ENCODE measurements at regions not wholly inside any gene's neighbourhood (a gene's known extent, or its start where the extent isn't known, plus 50 kb on each side); places are given as distances from the start of the nearest gene placed in this dataset.

DNA sequence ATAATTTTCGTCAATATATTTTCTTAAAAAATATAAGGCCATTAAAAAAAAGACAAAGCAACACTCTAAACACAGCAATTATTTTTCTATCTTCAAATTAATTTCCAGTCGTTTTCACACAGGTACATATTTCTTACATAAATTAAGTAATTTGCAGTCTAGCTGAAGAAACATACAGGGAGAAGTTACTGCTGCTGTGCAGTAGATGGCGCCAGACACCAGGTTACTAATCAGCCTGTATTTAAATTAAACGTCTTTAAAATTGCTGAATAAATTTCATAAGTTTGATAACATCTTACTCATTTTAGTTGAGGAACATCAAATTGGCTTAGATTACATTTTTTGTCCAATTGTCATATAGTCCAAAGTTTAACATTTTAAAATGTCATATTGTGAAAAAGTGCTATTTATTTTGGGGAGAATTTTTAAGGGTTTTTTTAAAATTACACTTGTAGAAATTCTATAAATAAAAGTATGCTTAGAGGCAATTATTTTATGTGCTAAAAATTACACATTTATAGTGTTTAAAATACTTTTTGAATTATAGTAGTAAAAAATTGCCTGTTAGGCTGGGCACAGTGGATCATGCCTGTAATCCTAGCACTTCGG, 88.4 kb downstream of the PMAIP1 start (continued):
- TF ChIP-seq ZNF280B (CRISPR knock-in tag; IDR thresholded peaks at IDR 0.05) (no peak), SOX6 (IDR thresholded peaks at IDR 0.05) (no peak), SIN3A (IDR thresholded peaks at IDR 0.05; ENCODE audit: borderline replicate concordance in 2 of 2, control insufficient read depth in 1 of 2, low read depth in 2 of 2, low read length in 2 of 2) (no peak), ZNF77 (CRISPR knock-in tag; IDR thresholded peaks at IDR 0.05) (no peak), ZBTB49 (CRISPR knock-in tag; IDR thresholded peaks at IDR 0.05; ENCODE audit: borderline replicate concordance) (no peak), SMARCE1 (IDR thresholded peaks at IDR 0.05) (no peak), ZNF239 (CRISPR knock-in tag; IDR thresholded peaks at IDR 0.05) (no peak), RBM22 (IDR thresholded peaks at IDR 0.05; ENCODE audit: low read depth, low read length, poor library complexity, severe bottlenecking) (no peak), ELK1 (CRISPR knock-in tag; IDR thresholded peaks at IDR 0.05) (no peak), MAFK (IDR thresholded peaks at IDR 0.05; ENCODE audit: low read length) (no peak), TCF3 (CRISPR knock-in tag; IDR thresholded peaks at IDR 0.05) (no peak), KLF1 (tag; IDR thresholded peaks at IDR 0.05) (no peak), STAT5A (IDR thresholded peaks at IDR 0.05; ENCODE audit: borderline replicate concordance, low read length) (no peak), DEAF1 (CRISPR knock-in tag; IDR thresholded peaks at IDR 0.05) (peak; percentile 67), CBX1 (IDR thresholded peaks at IDR 0.05; ENCODE audit: low read depth) (no peak), CTCF (IDR thresholded peaks at IDR 0.05 in 2 of 3, conservative IDR thresholded peaks at IDR 0.05 in 1 of 3; ENCODE audit: insufficient read depth in 2 of 3, low read depth in 1 of 3, low read length in 3 of 3) (peak; percentile 55 to 84 (median 64); a peak in 5 of 6 replicates), COPS2 (conservative IDR thresholded peaks at IDR 0.05) (no peak)
- TF ChIP-seq, protein P1, sequence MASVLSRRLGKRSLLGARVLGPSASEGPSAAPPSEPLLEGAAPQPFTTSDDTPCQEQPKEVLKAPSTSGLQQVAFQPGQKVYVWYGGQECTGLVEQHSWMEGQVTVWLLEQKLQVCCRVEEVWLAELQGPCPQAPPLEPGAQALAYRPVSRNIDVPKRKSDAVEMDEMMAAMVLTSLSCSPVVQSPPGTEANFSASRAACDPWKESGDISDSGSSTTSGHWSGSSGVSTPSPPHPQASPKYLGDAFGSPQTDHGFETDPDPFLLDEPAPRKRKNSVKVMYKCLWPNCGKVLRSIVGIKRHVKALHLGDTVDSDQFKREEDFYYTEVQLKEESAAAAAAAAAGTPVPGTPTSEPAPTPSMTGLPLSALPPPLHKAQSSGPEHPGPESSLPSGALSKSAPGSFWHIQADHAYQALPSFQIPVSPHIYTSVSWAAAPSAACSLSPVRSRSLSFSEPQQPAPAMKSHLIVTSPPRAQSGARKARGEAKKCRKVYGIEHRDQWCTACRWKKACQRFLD (CRISPR knock-in tag; IDR thresholded peaks at IDR 0.05) = no peak

All from K562 (cell line).